PC-9 (cell line): ENCODE measurements at regions not wholly inside any gene's neighbourhood (a gene's known extent, or its start where the extent isn't known, plus 50 kb on each side); places are given as distances from the start of the nearest gene placed in this dataset.

Source experiments
- BruUV-seq: library from RNA; stranded (reverse); fragments of 400-500 nt; replicated peaks from 2 replicates; lab custom pipeline; 2021; lab: Mats Ljungman, UMichigan
- CTCF ChIA-PET: fragments of 300-600 bp; sonication (Branson Sonifier 250); formaldehyde crosslinking; loops from one replicate; lab custom pipeline; 2022; ENCODE audit warnings: antibody characterized with exemption; lab: Charles Lee
- POLR2A ChIA-PET: fragments of 300-600 bp; sonication (Branson Sonifier 250); formaldehyde crosslinking; loops from one replicate; lab custom pipeline; 2022; ENCODE audit warnings: antibody characterized with exemption; ENCODE audit not compliant: unreplicated experiment; lab: Charles Lee
- DNase-seq, 2 experiments: peaks; one replicate each; pipeline versions ENCODE4 v3.0.0 to v3.0.0-alpha.2; 2015 to 2022; ENCODE audit warnings: mixed read lengths in 1 of 2
- H2AFZ ChIP-seq: fragments of 200-600 bp; sonication (generic); 2 replicates; pipeline ENCODE4 v1.8.1; 2017; ENCODE audit warnings: antibody characterized with exemption
- H3F3A ChIP-seq: fragments of 200-600 bp; sonication (generic); 2 replicates; pipeline ENCODE4 v1.8.1; 2017; ENCODE audit warnings: antibody characterized with exemption, mild to moderate bottlenecking, low read depth; ENCODE audit not compliant: insufficient read depth
- H3K27ac ChIP-seq: fragments of 200-600 bp; sonication (generic); 2 replicates; pipeline ENCODE4 v1.6.1; 2016; ENCODE audit warnings: mixed run types
- H3K27me3 ChIP-seq: fragments of 200-600 bp; sonication (generic); 2 replicates; pipeline ENCODE4 v1.6.1; 2016; ENCODE audit warnings: low read depth, mixed run types; ENCODE audit not compliant: insufficient read depth
- H3K36me3 ChIP-seq: fragments of 200-600 bp; sonication (generic); 2 replicates; pipeline ENCODE4 v1.6.1; 2016; ENCODE audit warnings: low read depth, mixed run types
- H3K4me1 ChIP-seq: fragments of 200-600 bp; sonication (generic); replicated peaks from 2 replicates; pipeline ENCODE4 v1.6.1; 2016; ENCODE audit warnings: mixed run types; ENCODE audit not compliant: insufficient read depth
- H3K4me2 ChIP-seq: fragments of 200-600 bp; sonication (generic); 2 replicates; pipeline ENCODE4 v1.6.1; 2017; ENCODE audit warnings: mixed run types
- H3K4me3 ChIP-seq: fragments of 200-600 bp; sonication (generic); 2 replicates; pipeline ENCODE4 v1.6.1; 2016; ENCODE audit warnings: mixed run types
- H3K79me2 ChIP-seq: fragments of 200-600 bp; sonication (generic); 2 replicates; pipeline ENCODE4 v1.6.1; 2017; ENCODE audit warnings: low read depth, mixed run types
- H3K9me2 ChIP-seq: fragments of 200-600 bp; sonication (generic); 2 replicates; pipeline ENCODE4 v1.8.1; 2017; ENCODE audit warnings: mild to moderate bottlenecking; ENCODE audit not compliant: insufficient read depth
- H3K9me3 ChIP-seq: fragments of 200-600 bp; sonication (generic); 2 replicates; pipeline ENCODE4 v1.8.1; 2016; ENCODE audit warnings: low read depth; ENCODE audit not compliant: insufficient read depth
- H4K20me1 ChIP-seq: fragments of 200-600 bp; sonication (generic); 2 replicates; pipeline ENCODE4 v1.8.1; 2017; ENCODE audit not compliant: insufficient read depth
- EZH2 ChIP-seq: fragments of 200-600 bp; sonication (generic); IDR thresholded peaks from 2 replicates; pipeline ENCODE4 v1.8.0; 2017; ENCODE audit warnings: antibody characterized with exemption, low read depth
- intact Hi-C: fragments of 100-400 bp; cut with micrococcal nuclease; formaldehyde crosslinking; loops from one replicate; pipeline ENCODE4 v1.10.0; 2022; ENCODE audit not compliant: unreplicated experiment
- TF ChIP-seq, protein P1 (sequence below): fragments of 200-600 bp; sonication (generic); conservative IDR thresholded peaks from 2 replicates; pipeline ENCODE4 v1.6.1; 2017; ENCODE audit warnings: mixed run types, antibody characterized with exemption, mild to moderate bottlenecking, moderate library complexity

DNA sequence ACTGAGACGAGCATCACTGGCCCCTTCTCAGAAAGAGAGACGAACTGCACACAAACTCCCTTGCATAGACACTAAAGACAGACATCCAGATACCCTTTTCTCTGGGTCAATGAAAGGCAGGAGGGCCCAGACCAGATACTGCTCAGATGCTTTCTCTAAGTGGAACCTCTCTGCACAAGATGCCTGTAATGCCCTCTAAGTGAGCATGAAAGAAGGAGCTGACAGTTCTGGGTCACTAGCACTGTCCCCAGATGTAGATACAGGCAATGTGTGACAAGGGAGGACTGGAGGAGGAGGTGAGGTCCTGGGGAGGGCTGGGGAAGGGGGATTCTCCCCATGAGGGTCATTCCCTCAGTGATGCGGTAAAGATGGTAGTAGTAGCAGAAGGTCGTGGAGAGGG, 501.0 kb upstream of the CDH11 start:
- Histone ChIP-seq H3K27me3 (peaks cover 4% of the 10 kb centered on the region), H3K4me3 (no peak overlapping the region), H3K27ac (no peak overlapping the region), H3K9me2 (no peaks in the 10 kb centered on the region), H3K36me3 (no peaks in the 10 kb centered on the region), H3F3A (no peaks in the 10 kb centered on the region), H2AFZ (no peak overlapping the region), H3K9me3 (no peaks in the 10 kb centered on the region), H3K79me2 (no peaks in the 10 kb centered on the region), H3K4me2 (no peak overlapping the region), H4K20me1 (no peaks in the 10 kb centered on the region), H3K4me1 (no peaks in the 10 kb centered on the region)
- POLR2A ChIA-PET, result no interaction called here
- no TSS peak for BruUV-seq
- DNase-seq, result no peak
- TF ChIP-seq, protein P1, sequence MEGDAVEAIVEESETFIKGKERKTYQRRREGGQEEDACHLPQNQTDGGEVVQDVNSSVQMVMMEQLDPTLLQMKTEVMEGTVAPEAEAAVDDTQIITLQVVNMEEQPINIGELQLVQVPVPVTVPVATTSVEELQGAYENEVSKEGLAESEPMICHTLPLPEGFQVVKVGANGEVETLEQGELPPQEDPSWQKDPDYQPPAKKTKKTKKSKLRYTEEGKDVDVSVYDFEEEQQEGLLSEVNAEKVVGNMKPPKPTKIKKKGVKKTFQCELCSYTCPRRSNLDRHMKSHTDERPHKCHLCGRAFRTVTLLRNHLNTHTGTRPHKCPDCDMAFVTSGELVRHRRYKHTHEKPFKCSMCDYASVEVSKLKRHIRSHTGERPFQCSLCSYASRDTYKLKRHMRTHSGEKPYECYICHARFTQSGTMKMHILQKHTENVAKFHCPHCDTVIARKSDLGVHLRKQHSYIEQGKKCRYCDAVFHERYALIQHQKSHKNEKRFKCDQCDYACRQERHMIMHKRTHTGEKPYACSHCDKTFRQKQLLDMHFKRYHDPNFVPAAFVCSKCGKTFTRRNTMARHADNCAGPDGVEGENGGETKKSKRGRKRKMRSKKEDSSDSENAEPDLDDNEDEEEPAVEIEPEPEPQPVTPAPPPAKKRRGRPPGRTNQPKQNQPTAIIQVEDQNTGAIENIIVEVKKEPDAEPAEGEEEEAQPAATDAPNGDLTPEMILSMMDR, result no peak
- no peak for TF ChIP-seq EZH2
- intact Hi-C loops, result no loop called here
- CTCF ChIA-PET, result no interaction called here

DNA sequence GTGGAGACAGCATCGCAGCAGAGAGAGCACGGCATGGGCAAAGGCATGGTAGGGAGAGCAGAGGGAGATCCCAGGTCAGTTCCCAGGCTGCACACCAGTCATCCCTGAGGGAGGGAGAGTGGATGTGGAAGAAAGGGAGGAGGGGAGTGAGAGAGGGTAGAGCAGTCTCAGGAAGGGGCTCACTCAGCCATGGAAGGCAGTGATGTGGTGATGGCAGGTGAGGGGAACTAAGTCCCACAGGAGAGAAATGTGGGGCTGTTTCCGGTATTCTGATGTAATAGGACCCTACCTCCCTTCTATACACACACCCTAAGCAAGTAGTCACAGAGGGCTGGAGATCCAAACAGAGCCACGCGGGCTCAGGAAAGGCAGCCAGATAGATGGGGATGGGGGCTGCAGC, 500.3 kb upstream of the CDH11 start:
- POLR2A ChIA-PET, result no interaction called here

DNA sequence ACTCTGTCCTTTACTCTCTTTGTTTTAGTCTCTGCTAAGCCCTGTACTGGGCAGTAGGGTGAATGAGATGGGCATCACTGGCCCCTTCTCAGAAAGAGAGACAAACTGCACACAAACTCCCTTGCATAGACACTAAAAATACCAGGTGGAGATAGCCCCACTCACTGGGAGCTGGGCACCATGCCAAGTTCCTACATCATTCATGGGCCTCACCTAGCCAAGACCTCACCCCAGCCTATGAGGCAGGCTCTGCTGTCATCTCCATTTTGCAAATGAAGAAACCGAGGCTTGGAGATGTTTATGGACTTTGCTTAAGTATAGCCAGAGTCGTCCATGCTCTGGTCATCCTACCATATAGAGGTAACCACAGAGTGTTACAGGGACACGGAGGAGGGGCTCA, 499.8 kb upstream of the CDH11 start:
- no peak for DNase-seq
- no peaks in the 10 kb centered on the region for H4K20me1 ChIP-seq
- ChIA-PET CTCF (no interaction called here), POLR2A (no interaction called here)
- no peaks in the 10 kb centered on the region for H3K36me3 ChIP-seq
- no peak overlapping the region for H3K4me3 ChIP-seq
- no peaks in the 10 kb centered on the region for H3K79me2 ChIP-seq
- TF ChIP-seq, protein P1, result no peak
- TF ChIP-seq EZH2, result no peak
- H3K4me1 ChIP-seq, result no peaks in the 10 kb centered on the region
- intact Hi-C loops, result no loop called here
- H3K27ac ChIP-seq, result no peak overlapping the region
- H3K9me2 ChIP-seq, result no peaks in the 10 kb centered on the region
- no peaks in the 10 kb centered on the region for H3K9me3 ChIP-seq
- BruUV-seq, result no TSS peak
- H3F3A ChIP-seq, result no peaks in the 10 kb centered on the region
- no peak overlapping the region for H2AFZ ChIP-seq
- peaks cover 4% of the 10 kb centered on the region for H3K27me3 ChIP-seq
- no peak overlapping the region for H3K4me2 ChIP-seq

More for the DNA sequence above, 500.3 kb upstream of the CDH11 start:
- H4K20me1 ChIP-seq, result no peaks in the 10 kb centered on the region
- H3K4me3 ChIP-seq, result no peak overlapping the region
- H2AFZ ChIP-seq, result no peak overlapping the region
- H3K36me3 ChIP-seq, result no peaks in the 10 kb centered on the region
- no peaks in the 10 kb centered on the region for H3F3A ChIP-seq
- H3K9me2 ChIP-seq, result no peaks in the 10 kb centered on the region
- H3K4me2 ChIP-seq, result no peak overlapping the region
- peaks cover 4% of the 10 kb centered on the region for H3K27me3 ChIP-seq
- no peaks in the 10 kb centered on the region for H3K9me3 ChIP-seq
- H3K79me2 ChIP-seq, result no peaks in the 10 kb centered on the region
- no TSS peak for BruUV-seq
- CTCF ChIA-PET, result no interaction called here
- DNase-seq, result no peak
- no peaks in the 10 kb centered on the region for H3K4me1 ChIP-seq
- intact Hi-C loops, result no loop called here
- TF ChIP-seq, protein P1, result no peak
- TF ChIP-seq EZH2, result no peak
- H3K27ac ChIP-seq, result no peak overlapping the region
